ENCODE measurements at regions not wholly inside any gene's neighbourhood (a gene's known extent, or its start where the extent isn't known, plus 50 kb on each side); places are given as distances from the start of the nearest gene placed in this dataset.
A peak's percentile ranks its signal among the peaks of the same experiment; 100 is the strongest.
"Not testable (repeated sequence)": the region's sequence is repeated elsewhere in the genome, so short reads cannot be mapped to it uniquely, and the experiment has no call there.

DNA sequence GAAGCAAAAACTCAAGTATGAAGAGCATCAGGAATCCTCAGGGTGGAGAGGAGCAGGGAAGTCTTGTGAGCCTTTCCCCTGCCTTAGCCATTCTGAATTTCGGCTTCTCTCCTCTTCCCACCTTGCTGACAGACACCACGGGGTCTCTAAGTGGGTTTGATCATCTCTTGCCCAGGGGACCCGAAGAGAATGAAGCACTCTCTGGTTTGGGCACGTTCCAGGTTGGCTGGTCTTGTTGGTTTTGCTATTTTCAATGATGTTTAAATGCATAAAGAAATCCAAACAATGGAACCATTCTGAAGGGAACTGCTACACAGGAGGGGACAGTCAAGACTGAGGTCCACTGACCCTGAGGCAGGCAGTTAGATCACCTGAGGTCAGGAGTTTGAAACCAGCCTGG is 131.7 kb downstream of the PXDC1 start:
- no peak for DNase-seq (ENCODE audit: low read depth in 2 of 2)

DNA sequence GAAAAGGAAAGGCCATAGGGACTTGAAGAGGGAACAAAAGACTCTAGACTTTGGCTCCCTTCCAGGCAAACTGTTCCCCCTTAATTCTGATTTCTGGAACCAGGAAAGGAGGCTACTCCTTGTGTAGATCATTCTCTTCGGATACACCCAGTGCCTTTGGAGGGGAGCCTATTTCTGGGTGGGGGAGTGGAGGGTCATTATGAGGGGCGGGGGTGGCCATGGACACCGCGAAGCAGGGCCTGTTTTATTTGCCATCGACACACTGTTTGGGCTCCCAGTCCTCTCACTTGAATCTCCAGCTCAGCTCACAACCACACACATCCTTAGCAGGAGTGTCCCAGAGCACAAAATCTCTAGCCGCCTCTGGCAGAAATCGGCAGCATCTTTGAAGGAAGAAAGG is 132.3 kb downstream of the PXDC1 start:
- no peak for DNase-seq (ENCODE audit: low read depth in 2 of 2)

DNA sequence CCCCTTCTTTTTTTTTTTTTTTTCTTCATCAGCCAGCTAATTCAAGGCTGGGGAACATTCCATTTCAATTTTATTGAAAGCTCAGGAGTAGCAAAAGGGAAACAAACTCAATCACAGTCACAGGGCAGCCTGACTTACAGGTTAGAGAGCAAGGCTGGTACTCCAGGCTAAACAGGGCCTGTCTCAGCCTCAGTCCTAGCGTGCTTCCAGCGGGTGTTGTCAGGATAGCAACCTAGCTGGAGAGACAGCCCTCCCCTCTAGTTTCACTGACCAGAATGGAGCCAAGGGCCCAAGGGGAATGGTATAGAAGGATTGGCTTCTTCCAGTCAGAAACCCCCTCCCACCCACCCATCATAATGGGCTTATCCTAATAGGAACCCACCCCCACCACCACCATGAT is 132.9 kb downstream of the PXDC1 start:
- no peak for DNase-seq (ENCODE audit: low read depth in 2 of 2)

DNA sequence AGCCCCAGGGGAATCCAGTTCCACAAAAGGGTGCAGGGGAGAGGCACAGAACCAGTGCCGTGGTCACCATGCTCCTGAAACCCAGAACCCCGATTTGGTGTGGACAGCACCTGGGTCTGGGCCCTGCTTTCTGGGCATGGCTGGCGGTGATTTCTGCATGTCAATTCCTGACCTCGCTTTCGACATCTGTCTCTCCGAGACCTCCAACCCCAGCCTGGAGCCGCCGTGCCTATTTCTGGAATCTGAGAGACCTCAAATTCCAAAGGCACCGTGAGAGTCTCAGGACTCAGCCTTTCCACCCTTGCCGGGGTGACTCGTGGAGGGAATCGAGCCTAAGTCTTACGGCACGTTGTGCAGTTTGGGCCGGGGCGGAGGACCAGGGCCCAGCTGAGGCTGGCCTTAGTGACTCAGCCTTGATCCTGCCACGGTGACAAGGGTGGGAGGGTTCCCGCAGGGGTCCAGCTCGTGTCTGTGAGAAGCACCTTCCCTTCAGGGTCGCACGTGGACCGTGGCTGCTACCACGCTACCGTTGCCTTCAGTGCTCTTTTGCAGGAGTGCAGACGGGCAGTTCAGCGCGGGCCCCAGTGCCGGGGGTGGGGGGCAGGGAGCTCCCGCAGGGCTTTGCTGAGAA is 133.7 kb downstream of the PXDC1 start:
- DNase-seq (ENCODE audit: low read depth in 2 of 2): no peak

- DNase-seq (ENCODE audit: low read depth in 2 of 2): no peak
Measured at GRCh38 chr6:3617192-3617631, 134.3 kb downstream of the PXDC1 start.

GRCh38 chr6:3616565-3617176 is 134.8 kb downstream of the PXDC1 start:
- no peak for DNase-seq (ENCODE audit: low read depth in 2 of 2)

DNA sequence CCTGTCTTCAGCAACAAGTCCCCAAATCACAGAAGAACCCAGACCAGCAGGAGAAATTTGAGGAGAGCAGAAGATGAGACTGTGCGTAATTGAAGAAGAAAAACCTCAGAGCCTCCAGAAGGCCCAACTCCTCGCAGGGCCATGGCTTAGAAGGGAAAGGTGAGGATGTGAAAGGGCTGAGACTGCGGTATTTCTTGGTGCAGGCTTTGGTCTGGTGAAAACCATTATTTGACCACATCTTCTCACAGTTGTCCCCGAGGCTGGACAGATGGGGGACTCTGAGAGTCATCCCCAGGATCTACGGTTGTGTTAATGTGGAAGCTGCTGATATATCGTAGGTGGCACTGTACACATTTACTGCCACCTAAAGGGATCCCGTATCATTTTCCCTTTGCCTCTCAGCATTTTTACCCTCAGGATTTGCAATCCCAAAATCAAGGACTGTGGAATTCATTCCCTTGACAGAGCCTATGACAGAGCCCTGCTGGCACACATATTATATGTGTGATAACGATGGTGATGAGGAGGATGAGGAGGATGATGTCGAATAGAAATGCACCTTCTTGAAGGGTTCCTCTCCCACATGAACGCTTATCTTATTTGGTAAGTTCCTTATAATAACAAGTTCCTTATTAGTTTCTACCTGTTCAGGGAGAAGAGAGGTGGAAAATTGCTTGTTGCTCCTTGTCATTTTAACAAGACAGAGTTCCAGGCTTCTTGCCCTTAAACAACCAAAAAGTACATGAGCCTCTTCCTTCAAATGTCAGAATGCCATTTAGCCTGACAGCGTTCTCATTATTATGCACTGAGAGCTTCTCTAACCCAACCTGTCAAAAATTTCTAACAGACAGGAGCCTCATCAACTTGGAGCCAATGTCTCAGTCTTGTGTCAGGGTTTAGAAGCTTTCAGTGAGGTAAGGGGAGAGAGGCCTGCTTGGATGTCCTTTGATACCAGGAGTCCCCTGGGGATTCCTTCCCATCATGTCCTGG is 135.8 kb downstream of the PXDC1 start:
- DNase-seq (ENCODE audit: low read depth in 2 of 2): no peak

DNA sequence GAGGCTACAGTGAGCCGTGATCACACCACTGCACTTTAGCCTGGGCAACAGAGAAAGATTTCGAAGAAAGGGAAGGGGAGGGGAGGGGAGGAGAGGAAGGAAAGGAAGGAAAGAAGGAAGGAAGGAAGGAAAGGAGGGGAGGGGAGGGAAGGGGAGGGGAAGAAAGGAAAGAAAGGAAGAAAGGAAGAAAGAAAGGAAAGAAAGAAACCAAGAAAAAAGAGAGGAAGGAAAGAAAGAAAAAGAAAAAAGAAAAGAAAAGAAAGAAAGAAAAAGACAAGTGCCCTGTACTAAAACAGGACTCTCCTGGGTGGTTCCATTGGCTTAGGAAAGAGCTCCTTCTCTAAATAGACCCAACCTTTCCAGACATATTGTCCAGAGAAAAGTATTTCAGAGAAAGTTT is 136.6 kb downstream of the PXDC1 start:
- DNase-seq (ENCODE audit: low read depth in 2 of 2): no peak

DNA sequence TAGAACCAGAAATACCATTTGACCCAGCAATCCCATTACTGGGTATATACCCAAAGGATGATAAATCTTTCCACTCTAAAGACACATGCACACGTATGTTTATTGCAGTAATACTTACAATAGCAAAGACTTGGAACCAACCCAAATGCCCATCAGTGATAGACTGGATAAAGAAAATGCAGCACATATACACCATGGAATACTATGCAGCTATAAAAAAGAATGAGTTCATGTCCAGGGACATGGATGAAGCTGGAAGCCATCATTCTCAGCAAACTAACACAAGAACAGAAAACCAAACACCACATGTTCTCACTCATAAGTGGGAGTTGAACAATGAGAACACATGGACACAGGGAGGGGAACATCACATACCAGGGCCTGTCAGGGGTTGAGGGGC is 137.9 kb downstream of the PXDC1 start:
- not testable (repeated sequence) for DNase-seq (ENCODE audit: low read depth in 2 of 2)

- peak; percentile 93 to 95 for DNase-seq (ENCODE audit: low read depth in 2 of 2)
Measured at GRCh38 chr6:3612341-3613041, 139.0 kb downstream of the PXDC1 start.

GRCh38 chr6:3610921-3611320 is 140.6 kb downstream of the PXDC1 start:
- DNase-seq (ENCODE audit: low read depth in 2 of 2): no peak

DNA sequence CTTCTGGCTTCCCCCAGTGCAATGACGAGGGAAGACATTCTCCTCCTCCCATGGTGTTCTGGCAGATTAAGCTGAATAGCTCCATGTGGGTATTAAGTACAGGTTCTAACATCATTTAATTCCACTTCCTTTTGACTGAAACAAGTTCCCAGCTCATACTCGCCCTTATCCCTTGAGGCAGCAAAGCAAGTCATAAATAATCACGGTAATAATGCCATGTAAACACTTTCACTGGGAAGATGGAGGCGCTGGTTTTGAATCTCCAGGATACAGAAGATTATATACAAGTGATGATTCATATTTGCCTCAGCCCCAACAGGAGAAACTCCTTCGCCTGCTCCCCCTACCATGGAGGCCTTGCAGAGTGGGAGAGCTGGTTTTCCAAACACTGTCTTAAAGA is 141.3 kb downstream of the PXDC1 start:
- DNase-seq (ENCODE audit: low read depth in 2 of 2): peak in 1 of 2 experiments; percentile 28

DNA sequence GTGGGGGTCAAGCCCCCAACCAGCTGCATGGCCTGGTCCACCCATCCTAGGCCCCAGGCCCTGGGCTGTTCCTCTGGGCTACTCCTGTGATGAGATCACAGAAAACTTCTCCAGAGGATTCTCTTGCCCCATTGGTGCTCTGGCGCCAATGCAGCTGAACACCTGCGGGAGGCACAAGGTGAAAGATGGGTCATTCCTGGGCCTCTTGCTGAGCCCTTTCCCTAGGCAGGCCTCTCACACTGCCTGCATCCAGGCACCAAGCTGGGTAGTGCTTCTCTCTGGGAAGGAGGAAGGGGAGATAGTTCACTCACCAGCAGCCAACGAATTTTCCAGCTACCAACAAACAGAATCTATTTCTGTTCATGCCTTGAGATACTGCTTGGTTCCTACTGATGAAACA is 142.1 kb downstream of the PXDC1 start:
- no peak for DNase-seq (ENCODE audit: low read depth in 2 of 2)

DNA sequence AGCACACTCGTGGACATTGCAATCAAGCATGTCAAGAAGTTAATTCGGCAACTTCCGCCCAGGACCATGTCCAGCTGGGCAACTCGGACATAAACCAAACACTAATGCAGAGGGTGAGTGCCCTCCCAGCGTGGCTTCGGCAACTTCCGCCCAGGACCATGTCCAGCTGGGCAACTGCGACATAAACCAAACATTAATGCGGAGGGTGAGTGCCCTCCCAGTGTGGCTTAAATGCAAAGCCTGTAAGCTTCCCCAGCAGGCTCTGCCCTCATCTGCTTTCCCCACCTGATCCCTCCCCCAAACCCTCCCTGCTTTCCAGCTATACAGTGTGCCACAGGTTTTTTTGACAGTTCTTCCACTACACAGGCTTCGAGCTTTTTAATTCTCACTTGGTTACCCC is 143.4 kb downstream of the PXDC1 start:
- no peak for DNase-seq (ENCODE audit: low read depth in 2 of 2)

DNA sequence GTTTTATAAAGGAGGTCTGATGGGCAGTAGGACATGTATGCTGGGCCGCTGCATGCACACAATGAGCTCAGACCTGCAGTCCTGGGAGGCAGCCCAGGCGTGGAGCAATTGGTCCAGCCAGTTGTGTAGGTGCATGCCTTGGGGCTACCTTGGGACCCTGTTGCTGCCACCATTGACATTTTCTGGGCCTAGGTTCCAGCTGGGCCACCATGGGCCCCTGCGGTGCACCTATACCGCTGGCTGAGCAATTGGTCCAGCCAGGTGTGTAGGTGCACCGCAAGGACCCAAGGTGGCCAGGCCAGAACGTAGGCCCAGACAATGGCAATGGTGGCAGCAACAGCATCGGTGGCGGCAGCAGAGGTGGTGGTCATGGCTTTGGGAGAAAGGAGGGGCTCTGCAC is 143.9 kb downstream of the PXDC1 start:
- DNase-seq (ENCODE audit: low read depth in 2 of 2): no peak

DNA sequence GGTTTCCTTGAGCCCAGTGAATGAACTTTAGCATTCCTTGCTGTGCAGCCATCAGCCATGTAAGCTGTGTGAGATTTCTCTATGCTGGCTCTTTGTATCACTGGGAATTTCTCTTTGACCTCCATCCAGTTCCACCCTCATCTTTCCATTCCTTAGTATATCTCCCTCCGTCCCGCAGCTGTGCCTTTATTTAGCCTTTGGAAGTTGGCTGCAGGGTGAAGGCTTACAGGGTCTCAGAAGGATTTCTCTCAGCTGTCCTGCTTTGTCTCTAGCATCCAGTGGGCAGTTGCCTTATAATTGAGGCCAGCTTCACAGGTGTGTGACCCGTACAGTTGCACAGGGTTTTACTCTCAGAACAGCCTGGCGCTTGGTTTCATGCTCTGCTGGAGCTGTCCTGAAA is 144.3 kb downstream of the PXDC1 start:
- no peak for DNase-seq (ENCODE audit: low read depth in 2 of 2)

GRCh38 chr6:3603340-3604130 is 146.7 kb upstream of the SLC22A23 start:
- DNase-seq (ENCODE audit: low read depth in 2 of 2): no peak

- DNase-seq (ENCODE audit: low read depth in 2 of 2): no peak
Measured at GRCh38 chr6:3601570-3601969, 144.7 kb upstream of the SLC22A23 start.

DNA sequence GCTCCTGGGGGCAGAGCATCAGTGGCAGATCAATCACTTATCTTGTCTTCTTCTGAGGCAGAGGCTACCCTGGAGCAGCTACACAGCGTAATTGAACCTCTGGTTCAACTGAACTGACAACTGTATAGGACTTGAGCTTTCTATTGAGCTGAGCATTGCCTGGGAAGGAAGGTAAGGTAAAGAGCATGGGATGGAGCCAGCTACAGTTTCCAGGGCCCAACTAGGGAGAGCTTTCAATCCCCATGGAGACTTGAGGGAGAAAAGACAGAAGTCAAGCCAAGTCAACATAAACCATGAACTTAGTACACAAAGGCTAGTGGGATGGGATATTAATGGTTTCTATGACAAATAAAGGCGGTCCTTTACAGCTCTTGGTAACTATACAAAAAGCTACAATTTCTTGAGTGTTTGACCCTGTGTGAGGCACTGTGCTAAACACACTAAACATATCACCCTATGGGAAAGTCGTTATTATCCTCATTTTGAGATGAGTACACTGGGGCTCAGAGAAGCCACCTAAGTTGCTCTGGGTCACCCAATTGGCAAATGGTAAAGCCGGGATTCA is 140.7 kb upstream of the SLC22A23 start:
- DNase-seq (ENCODE audit: low read depth in 2 of 2): no peak

- no peak for DNase-seq (ENCODE audit: low read depth in 2 of 2)
Measured at GRCh38 chr6:3596766-3597165, 139.9 kb upstream of the SLC22A23 start.

- DNase-seq (ENCODE audit: low read depth in 2 of 2): no peak
Measured at GRCh38 chr6:3594201-3594600, 137.4 kb upstream of the SLC22A23 start.

All from fibroblast of skin of left biceps (primary cell).